Activated naive CD8-positive, alpha-beta T cell treated with anti-CD3 and anti-CD28 coated beads, Interleukin-2, amount 50 U/mL, for 24 hours (primary cell): ENCODE measurements at regions not wholly inside any gene's neighbourhood (a gene's known extent, or its start where the extent isn't known, plus 50 kb on each side); places are given as distances from the start of the nearest gene placed in this dataset.

Experiments
- ATAC-seq: fragments of 150-1000 bp; cut with Tn5 transposase; one replicate; pipeline ENCODE4 v1.10.0; 2021
- DNase-seq: peaks from one replicate; pipeline ENCODE4 v3.0.0; 2021
- H3K27ac Mint-ChIP-seq: one replicate; pipeline ENCODE4 v1.8.0; 2021; ENCODE audit warnings: mild to moderate bottlenecking, mixed read lengths
- H3K27me3 Mint-ChIP-seq: one replicate; pipeline ENCODE4 v1.8.0; 2021; ENCODE audit warnings: mixed read lengths
- H3K36me3 Mint-ChIP-seq: one replicate; pipeline ENCODE4 v1.8.0; 2021; ENCODE audit warnings: low read depth, mixed read lengths
- H3K4me1 Mint-ChIP-seq: one replicate; pipeline ENCODE4 v1.8.0; 2021; ENCODE audit warnings: mixed read lengths
- H3K4me3 Mint-ChIP-seq: one replicate; pipeline ENCODE4 v1.8.0; 2021; ENCODE audit warnings: mild to moderate bottlenecking, moderate library complexity, mixed read lengths
- H3K9me3 Mint-ChIP-seq: one replicate; pipeline ENCODE4 v1.8.0; 2021; ENCODE audit warnings: mixed read lengths

GRCh38 chr17:54834086-54834485, 66.6 kb upstream of the TOM1L1 start:
- Mint-ChIP-seq H3K4me3 (no peak overlapping the region), H3K4me1 (no peaks in the 10 kb centered on the region), H3K9me3 (no peaks in the 10 kb centered on the region), H3K27me3 (no peaks in the 10 kb centered on the region), H3K27ac (no peak overlapping the region), H3K36me3 (no peaks in the 10 kb centered on the region)
- DNase-seq (no peak), ATAC-seq (no peak)

GRCh38 chr17:54835015-54835414, 65.6 kb upstream of the TOM1L1 start:
- Mint-ChIP-seq H3K4me3 (no peak overlapping the region), H3K4me1 (no peaks in the 10 kb centered on the region), H3K9me3 (no peaks in the 10 kb centered on the region), H3K36me3 (no peaks in the 10 kb centered on the region), H3K27ac (no peak overlapping the region), H3K27me3 (no peaks in the 10 kb centered on the region)
- ATAC-seq (no peak), DNase-seq (no peak)

- H3K36me3 Mint-ChIP-seq = no peaks in the 10 kb centered on the region
- H3K9me3 Mint-ChIP-seq = no peaks in the 10 kb centered on the region
- DNase-seq = no peak
- H3K4me3 Mint-ChIP-seq = no peak overlapping the region
- H3K4me1 Mint-ChIP-seq = no peaks in the 10 kb centered on the region
- H3K27me3 Mint-ChIP-seq = no peaks in the 10 kb centered on the region
- ATAC-seq = no peak
- no peak overlapping the region for H3K27ac Mint-ChIP-seq
These were observed 63.8 kb upstream of the TOM1L1 start for GRCh38 chr17:54836723-54837462.

GRCh38 chr17:54838651-54839421, 61.8 kb upstream of the TOM1L1 start:
- Mint-ChIP-seq H3K4me3 (no peak overlapping the region), H3K4me1 (no peaks in the 10 kb centered on the region)
- no peak for ATAC-seq

GRCh38 chr17:54839447-54839846, 61.2 kb upstream of the TOM1L1 start:
- no peak for DNase-seq
- H3K4me1 Mint-ChIP-seq = no peaks in the 10 kb centered on the region
- no peak for ATAC-seq
- H3K27ac Mint-ChIP-seq = no peak overlapping the region
- H3K36me3 Mint-ChIP-seq = no peaks in the 10 kb centered on the region
- no peak overlapping the region for H3K4me3 Mint-ChIP-seq
- no peaks in the 10 kb centered on the region for H3K27me3 Mint-ChIP-seq
- no peaks in the 10 kb centered on the region for H3K9me3 Mint-ChIP-seq

More at GRCh38 chr17:54838651-54839421, 61.8 kb upstream of the TOM1L1 start:
- no peak for DNase-seq
- no peak overlapping the region for H3K27ac Mint-ChIP-seq
- no peaks in the 10 kb centered on the region for H3K27me3 Mint-ChIP-seq
- no peaks in the 10 kb centered on the region for H3K9me3 Mint-ChIP-seq
- H3K36me3 Mint-ChIP-seq = no peaks in the 10 kb centered on the region

- DNase-seq = no peak
- Mint-ChIP-seq H3K27ac (no peak overlapping the region), H3K36me3 (no peaks in the 10 kb centered on the region), H3K4me3 (no peak overlapping the region), H3K9me3 (no peaks in the 10 kb centered on the region), H3K4me1 (no peaks in the 10 kb centered on the region), H3K27me3 (no peaks in the 10 kb centered on the region)
- ATAC-seq = no peak
These were observed 59.6 kb upstream of the TOM1L1 start for GRCh38 chr17:54840885-54841591.

- Mint-ChIP-seq H3K27me3 (no peaks in the 10 kb centered on the region), H3K4me3 (no peak overlapping the region), H3K27ac (no peak overlapping the region), H3K9me3 (no peaks in the 10 kb centered on the region), H3K36me3 (no peaks in the 10 kb centered on the region), H3K4me1 (no peaks in the 10 kb centered on the region)
- ATAC-seq (no peak), DNase-seq (no peak)
These were observed 59.0 kb upstream of the TOM1L1 start for GRCh38 chr17:54841656-54842055.

GRCh38 chr17:54844233-54844632, 56.4 kb upstream of the TOM1L1 start:
- DNase-seq = no peak
- Mint-ChIP-seq H3K27me3 (peaks cover 2% of the 10 kb centered on the region), H3K36me3 (no peaks in the 10 kb centered on the region), H3K4me3 (no peak overlapping the region), H3K27ac (no peak overlapping the region), H3K4me1 (no peaks in the 10 kb centered on the region), H3K9me3 (no peaks in the 10 kb centered on the region)
- ATAC-seq = no peak

GRCh38 chr17:54848368-54848987, 52.2 kb upstream of the TOM1L1 start:
- Mint-ChIP-seq H3K27me3 (peaks cover 8% of the 10 kb centered on the region), H3K27ac (no peak overlapping the region), H3K36me3 (no peaks in the 10 kb centered on the region), H3K9me3 (no peaks in the 10 kb centered on the region), H3K4me3 (no peak overlapping the region), H3K4me1 (no peaks in the 10 kb centered on the region)
- ATAC-seq (no peak), DNase-seq (no peak)

GRCh38 chr17:54849660-54850059, 51.0 kb upstream of the TOM1L1 start:
- DNase-seq (no peak), ATAC-seq (no peak)
- no peaks in the 10 kb centered on the region for H3K9me3 Mint-ChIP-seq
- H3K36me3 Mint-ChIP-seq = no peaks in the 10 kb centered on the region
- peaks cover 8% of the 10 kb centered on the region for H3K27me3 Mint-ChIP-seq
- no peak overlapping the region for H3K27ac Mint-ChIP-seq
- H3K4me1 Mint-ChIP-seq = no peaks in the 10 kb centered on the region
- no peak overlapping the region for H3K4me3 Mint-ChIP-seq
